HepG2 (cell line): ENCODE measurements at regions not wholly inside any gene's neighbourhood (a gene's known extent, or its start where the extent isn't known, plus 50 kb on each side); places are given as distances from the start of the nearest gene placed in this dataset.

Experiments used
- AHDC1 ChIP-seq: sonication (generic); formaldehyde crosslinking; IDR thresholded peaks from 2 replicates; pipeline ENCODE4 v1.5.1; 2020; ENCODE audit warnings: mild to moderate bottlenecking, missing genetic modification reagents, borderline replicate concordance
- EED ChIP-seq: sonication (generic); formaldehyde crosslinking; IDR thresholded peaks from 2 replicates; pipeline ENCODE4 v1.5.0; 2020; ENCODE audit warnings: mild to moderate bottlenecking, missing genetic modification reagents
- JDP2 ChIP-seq: sonication (generic); formaldehyde crosslinking; IDR thresholded peaks from 2 replicates; pipeline ENCODE4 v1.8.1; 2022; ENCODE audit warnings: missing genetic modification reagents, borderline replicate concordance
- KMT2A ChIP-seq: sonication (generic); formaldehyde crosslinking; IDR thresholded peaks from 2 replicates; pipeline ENCODE4 v1.4.0; 2020; ENCODE audit warnings: missing genetic modification reagents
- NR2F6 ChIP-seq, 2 experiments: IDR thresholded peaks; 2 replicates each; pipeline ENCODE4 v1.6.1; 2016; ENCODE audit warnings: antibody characterized with exemption in 1 of 2, mild to moderate bottlenecking in 1 of 2
- PATZ1 ChIP-seq: sonication (generic); formaldehyde crosslinking; IDR thresholded peaks from 2 replicates; pipeline ENCODE4 v1.4.0; 2020; ENCODE audit warnings: missing genetic modification reagents
- PBX3 ChIP-seq: sonication (generic); formaldehyde crosslinking; IDR thresholded peaks from 2 replicates; pipeline ENCODE4 v1.8.1; 2023; ENCODE audit warnings: missing genetic modification reagents, inconsistent platforms, borderline replicate concordance
- PHF8 ChIP-seq: sonication (generic); formaldehyde crosslinking; IDR thresholded peaks from 2 replicates; pipeline ENCODE4 v1.5.0; 2020; ENCODE audit warnings: missing genetic modification reagents
- PPARG ChIP-seq: conservative IDR thresholded peaks from 2 replicates; pipeline ENCODE4 v1.6.1; 2016; ENCODE audit warnings: missing biosample characterization, missing genetic modification reagents
- RFXANK ChIP-seq: IDR thresholded peaks from 2 replicates; pipeline ENCODE4 v1.6.1; 2016
- ZNF256 ChIP-seq: sonication (generic); formaldehyde crosslinking; conservative IDR thresholded peaks from 2 replicates; pipeline ENCODE4 v1.4.0; 2020; ENCODE audit warnings: missing genetic modification reagents
- ZNF337 ChIP-seq: sonication (generic); formaldehyde crosslinking; IDR thresholded peaks from 2 replicates; pipeline ENCODE4 v1.5.1; 2020; ENCODE audit warnings: missing genetic modification reagents, low read depth, mild to moderate bottlenecking, borderline replicate concordance
- ZNF441 ChIP-seq: sonication (generic); formaldehyde crosslinking; IDR thresholded peaks from 2 replicates; pipeline ENCODE4 v1.7.0; 2021; ENCODE audit warnings: missing genetic modification reagents, borderline replicate concordance
- ZNF710 ChIP-seq: sonication (generic); formaldehyde crosslinking; IDR thresholded peaks from 2 replicates; pipeline ENCODE4 v1.5.0; 2020; ENCODE audit warnings: mild to moderate bottlenecking, missing genetic modification reagents, borderline replicate concordance
- ZNF891 ChIP-seq: sonication (generic); formaldehyde crosslinking; IDR thresholded peaks from 2 replicates; pipeline ENCODE4 v1.5.0; 2020; ENCODE audit warnings: mild to moderate bottlenecking, missing genetic modification reagents

GRCh38 chr9:94504358-94504757, 50.5 kb upstream of the PCAT7 start (continued):
- TF ChIP-seq PATZ1 (CRISPR knock-in tag) (no peak), ZNF337 (CRISPR knock-in tag) (no peak), KMT2A (CRISPR knock-in tag) (no peak), AHDC1 (CRISPR knock-in tag) (no peak), EED (no peak), PBX3 (CRISPR knock-in tag) (no peak), JDP2 (CRISPR knock-in tag) (no peak), ZNF891 (no peak), PHF8 (CRISPR knock-in tag) (no peak), PPARG (CRISPR knock-in tag) (no peak), ZNF441 (CRISPR knock-in tag) (no peak), ZNF710 (CRISPR knock-in tag) (no peak), NR2F6 (IDR thresholded peaks at IDR 0.05) (no peak), NR2F6 (CRISPR knock-in tag; IDR thresholded peaks at IDR 0.05) (no peak), RFXANK (CRISPR knock-in tag) (no peak), ZNF256 (CRISPR knock-in tag) (no peak)
- TF ChIP-seq, all 625 proteins: peak for 0
